CD4-positive, alpha-beta T cell treated with Interleukin-17A for 4 hours (primary cell): ENCODE measurements at regions not wholly inside any gene's neighbourhood (a gene's known extent, or its start where the extent isn't known, plus 50 kb on each side); places are given as distances from the start of the nearest gene placed in this dataset.

Experiments
- DNase-seq: peaks from one replicate; pipeline ENCODE4 v3.0.0-alpha.2; 2020; ENCODE audit warnings: mixed read lengths

DNA sequence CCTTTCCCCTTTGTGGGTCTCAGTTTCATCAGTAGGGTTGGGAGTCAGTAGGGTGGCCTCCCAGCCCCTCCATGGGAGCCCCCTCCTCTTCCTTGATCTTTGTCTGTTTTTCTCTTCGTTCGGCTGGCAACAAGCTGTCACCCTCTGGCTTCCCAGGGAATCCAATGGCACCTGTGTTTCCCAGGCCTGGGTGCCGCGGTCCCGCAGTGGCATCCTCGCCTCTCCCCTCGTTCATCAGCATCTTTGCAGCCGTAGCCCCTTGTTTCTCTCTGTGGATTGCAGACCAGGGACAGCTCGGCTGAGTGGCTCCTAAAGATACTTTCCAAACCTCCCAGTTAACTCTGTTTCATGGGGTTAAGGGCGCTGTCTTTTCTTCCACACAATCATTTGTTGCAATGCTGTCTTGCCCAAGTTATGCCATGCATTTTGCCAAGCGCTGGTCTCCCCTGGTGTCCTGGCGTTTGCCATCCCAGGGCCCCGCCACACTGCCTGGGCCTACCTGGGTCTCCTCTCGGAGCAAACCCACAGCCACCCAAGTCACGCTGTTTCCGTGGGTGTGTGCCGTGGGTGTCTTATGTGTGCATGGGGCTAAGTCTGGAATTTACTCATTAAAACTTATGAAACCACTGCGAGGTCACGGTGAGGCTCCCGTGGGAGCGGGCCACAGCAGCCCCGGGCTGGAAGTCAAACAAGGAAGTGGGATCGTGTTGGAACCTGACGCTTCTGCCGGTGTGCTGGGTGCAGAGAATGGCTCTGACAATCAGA, 189.4 kb upstream of the SHH start:
- DNase-seq: no peak

GRCh38 chr7:156000601-156001396, 188.5 kb upstream of the SHH start:
- DNase-seq: no peak

- DNase-seq: no peak
These were observed 187.6 kb upstream of the SHH start for GRCh38 chr7:155999631-156000489.

DNA sequence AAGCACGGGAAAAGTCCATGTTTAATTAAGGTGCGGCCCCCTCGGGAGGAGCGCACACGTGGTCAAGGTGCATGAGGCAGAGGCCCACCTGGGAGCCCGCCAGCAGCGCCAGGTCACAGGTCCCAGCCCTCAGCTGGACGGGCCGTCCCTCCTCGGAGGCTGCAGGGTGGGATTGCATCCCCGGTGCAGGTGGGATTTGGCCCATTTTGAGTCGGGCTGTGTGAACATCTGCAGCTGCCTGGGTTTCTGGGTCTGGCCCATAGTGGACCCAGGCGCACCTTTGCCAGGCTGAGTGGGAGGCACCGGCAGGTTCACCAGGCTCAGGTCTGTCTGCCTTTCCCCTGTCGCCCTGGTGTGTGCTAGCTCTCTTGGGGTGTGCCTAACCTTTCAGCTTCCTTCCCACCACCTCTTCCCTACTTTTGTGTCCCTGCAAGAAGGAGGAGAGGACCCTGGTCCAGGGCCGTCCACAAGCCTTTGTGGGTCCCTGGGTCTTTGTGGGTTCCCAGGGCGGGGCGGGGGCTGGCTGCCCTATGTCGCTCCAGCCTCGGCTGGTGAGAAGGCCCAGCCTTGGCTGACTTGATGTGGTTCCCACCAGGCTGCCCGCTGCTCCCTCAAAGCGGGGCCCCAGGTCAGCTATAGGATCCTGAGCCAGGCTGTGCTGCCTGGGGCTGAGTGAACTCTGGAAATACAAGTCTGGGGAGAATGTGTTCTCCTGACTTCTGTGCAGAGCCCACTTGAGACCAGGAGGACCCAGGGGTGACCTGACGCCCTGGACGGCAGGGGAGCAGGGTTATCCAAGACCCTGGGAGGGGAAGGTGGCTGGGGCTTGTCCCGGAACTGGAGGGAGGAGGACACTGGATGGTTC, 186.7 kb upstream of the SHH start:
- no peak for DNase-seq

- peak; percentile 17 for DNase-seq
These were observed 186.0 kb upstream of the SHH start for GRCh38 chr7:155998328-155998691.

DNA sequence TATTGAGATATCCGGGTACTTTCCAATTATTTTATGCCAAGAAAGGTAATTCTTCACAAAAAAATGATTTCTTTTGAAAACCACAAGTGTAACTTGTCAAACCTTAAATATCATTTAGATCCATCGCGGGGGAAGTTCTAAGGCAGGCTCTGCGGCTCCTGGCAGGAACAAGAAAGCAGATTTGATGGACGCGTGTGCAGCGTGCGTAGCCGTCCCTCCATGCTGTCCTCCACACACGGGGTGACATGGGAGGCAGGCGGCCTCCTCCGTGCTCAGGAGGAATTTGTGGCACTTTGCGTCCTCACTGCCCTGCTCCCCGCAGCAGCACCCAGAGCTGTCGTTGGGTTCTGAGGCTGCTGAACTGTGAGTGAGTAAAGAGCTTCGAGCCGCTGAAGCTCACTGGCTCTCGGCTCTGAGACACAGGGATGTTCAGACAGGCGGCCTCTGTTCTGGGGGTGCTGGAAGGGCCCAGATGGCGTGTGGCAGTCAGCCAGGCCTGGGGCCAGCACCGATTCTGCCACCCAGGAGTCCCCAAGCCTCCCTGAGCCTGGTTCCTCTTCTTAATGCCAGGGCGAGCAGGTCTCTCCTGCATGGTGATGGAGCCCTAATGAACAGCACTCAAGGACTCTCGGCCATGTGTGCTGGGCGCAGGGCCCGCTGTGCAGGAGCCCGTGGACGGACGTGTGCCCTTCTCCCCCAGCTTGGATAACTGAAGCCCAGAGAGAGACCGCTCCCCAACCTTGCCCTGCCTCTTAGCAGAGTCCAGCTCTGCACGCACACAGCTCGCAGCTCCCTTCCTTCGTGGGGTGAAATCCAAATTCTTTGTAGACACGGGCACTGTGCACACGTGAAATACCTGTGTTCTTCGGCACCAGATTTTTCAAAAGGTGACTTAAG, 185.4 kb upstream of the SHH start:
- no peak for DNase-seq

DNA sequence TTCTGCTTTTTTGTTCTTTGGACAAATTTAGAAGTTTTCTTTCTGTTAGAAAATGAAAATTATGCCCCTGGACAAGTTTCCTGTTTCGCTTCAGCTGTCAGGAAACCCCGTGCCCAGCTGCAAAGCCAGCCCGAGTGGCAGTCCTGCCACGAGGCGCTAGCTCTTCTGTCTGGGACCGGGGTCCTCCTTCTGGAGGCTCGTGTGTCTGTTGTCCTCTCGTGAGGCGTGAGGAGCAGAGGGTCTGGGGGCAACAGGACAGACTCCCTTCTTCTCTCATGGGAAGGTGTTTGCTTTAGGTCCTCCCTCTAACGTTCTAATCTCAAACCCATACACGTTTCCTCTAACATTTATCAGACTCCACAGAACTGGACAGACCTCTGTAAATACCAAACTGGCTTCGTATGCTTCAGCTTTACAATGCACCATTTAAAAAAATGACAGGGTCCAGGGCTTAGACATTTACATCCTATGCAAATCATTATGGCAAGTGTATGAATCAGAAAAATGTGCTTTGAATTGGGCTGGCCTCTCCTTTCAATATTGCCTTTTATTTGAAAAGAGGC, 184.5 kb upstream of the SHH start:
- DNase-seq: no peak

- no peak for DNase-seq
These were observed 182.9 kb upstream of the SHH start for GRCh38 chr7:155995183-155995612.

- DNase-seq: no peak
These were observed 182.1 kb upstream of the SHH start for GRCh38 chr7:155994279-155994811.

DNA sequence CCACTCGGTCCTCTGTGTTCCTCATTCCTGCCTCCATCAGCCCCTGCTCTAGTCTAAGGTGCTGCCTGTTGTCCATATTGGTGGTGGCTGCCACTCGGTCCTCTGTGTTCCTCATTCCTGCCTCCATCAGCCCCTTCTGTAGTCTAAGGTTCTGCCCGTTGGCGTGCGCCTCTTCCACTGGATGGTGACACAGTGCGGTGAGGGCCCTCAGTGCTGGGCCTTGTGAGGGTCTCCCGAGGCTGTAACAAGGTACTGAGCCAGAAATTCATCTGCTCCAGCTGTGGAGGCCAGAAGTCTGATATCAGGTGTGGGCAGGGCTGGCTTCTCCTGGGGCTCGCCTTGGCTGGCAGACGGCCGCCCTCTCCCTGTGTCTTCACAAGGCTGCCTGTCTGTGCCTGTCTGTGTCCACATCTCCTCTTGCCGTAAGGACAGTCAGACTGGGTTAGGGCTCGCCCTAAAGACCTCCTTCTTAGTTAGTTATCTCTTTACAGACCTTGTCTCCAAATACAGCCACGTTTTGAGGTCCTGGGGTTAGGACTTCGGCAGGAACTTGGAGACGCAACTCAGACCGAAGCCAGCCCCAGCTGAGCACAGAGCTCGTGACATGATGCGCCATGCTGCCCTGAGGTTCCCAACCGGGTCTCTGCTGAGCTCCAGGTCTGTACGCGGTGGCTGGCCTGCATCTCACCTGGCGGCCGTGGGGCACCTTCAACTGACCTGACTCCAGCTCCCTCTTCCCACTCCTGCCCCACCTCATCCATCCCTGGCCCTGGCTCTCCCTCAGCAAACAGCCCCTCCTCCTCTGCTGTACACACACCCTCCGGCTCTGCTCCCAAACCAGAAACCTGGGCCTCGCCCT, 181.4 kb upstream of the SHH start:
- DNase-seq: no peak

DNA sequence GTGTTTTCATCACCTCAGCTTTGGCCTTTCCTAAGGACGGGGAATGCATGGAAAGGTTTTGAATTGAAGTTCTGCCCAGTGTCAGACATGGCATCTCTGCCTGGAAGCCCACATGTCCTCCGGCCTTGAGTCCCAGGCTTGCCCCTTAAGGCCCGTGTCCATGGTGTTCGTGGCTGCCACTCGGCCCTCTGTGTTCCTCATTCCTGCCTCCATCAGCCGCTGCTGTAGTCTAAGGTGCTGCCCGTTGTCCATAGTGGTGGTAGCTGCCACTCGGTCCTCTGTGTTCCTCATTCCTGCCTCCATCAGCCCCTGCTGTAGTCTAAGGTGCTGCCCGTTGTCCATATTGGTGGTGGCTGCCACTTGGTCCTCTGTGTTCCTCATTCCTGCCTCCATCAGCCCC, 180.7 kb upstream of the SHH start:
- no peak for DNase-seq

GRCh38 chr7:155992538-155992937, 180.3 kb upstream of the SHH start:
- no peak for DNase-seq

DNA sequence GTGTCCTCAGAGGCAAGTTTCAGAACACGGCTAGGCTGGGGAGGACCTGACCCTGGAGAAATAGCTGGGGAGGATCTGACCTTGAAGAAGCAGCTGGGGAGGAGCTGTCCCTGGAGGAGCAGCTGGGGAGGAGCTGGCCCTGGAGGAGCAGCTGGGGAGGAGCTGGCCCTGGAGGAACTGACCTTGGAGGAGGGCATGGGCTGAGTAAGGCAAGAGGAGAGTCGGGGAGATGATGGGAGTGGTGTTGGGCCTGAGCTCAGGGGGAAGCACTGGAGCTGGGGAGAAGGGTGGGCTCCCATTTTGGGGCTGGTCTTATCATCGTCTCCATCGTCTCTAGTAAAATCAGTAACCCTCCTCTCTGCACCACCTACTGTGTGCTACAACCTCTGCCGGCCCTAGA, 179.8 kb upstream of the SHH start:
- no peak for DNase-seq

DNA sequence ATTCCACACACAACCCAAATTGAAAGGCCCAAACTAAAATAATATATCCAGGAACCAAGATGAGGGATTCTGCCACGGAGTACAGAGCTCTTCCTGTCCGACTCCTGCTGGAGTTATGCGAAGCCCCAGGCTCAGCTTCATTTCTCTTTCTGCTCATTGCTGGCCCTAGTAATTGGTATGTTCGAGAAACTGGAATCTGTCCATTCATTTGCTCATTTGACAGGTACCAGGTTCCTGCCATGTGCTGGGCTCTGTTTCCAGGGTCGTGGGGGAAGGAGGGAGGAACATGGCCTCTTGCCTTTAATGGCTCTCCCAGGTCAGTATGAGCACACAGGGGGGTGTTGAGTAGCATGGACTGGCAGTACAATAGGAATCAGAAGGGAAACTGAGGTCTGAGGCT, 179.2 kb upstream of the SHH start:
- no peak for DNase-seq

DNA sequence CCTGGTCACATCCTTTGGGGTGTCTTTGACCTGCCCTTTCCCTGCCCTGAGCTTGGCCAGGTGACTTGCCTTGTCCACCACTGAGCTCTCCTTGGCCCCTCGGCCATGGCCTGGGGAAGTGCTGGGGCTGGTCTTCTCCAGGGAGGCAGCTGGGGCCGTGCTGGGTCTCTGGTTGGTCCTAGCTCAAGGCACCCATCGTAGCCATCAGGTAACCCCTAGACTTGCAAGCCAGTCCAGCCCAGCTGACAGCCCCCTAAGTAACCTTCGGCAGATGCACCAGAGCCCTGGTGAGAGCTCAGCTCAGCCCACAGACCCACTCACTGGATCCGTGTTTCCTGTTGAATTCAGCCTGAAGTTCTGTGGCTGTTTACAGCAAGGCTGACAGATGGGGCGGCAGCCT, 176.2 kb upstream of the SHH start:
- no peak for DNase-seq

GRCh38 chr7:155987681-155988235, 175.5 kb upstream of the SHH start:
- no peak for DNase-seq

DNA sequence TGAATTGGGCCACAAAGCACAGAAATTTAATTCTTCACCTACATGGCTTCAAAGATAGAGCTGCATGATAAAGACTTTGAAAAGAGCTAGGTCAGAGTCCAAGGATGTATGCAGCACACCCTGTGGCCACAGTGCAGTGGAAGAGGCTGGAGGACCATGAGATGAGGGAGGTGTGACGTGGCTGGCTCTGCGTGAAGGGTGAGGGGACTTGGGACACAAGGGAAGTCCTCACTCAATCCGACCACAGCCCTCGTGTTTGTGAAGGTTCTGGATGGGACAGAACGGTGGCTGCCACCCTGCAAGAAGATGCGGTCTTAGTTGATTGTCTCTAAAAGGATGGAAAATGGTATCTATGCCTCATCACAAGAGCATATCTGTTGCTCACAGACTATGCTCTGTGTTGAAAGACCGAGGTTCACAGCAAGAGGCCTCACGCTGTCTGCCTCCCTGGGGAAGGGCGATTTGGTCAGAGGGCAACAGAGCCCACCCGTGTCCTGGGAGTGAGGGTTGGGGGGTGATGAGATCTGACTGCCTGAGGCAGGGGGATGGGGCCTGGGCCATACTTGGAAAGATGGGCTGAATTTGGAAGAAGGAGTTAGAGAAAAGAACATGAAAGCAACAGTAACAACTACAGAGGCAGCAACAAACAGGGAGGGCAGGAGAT, 174.4 kb upstream of the SHH start:
- DNase-seq: no peak

DNA sequence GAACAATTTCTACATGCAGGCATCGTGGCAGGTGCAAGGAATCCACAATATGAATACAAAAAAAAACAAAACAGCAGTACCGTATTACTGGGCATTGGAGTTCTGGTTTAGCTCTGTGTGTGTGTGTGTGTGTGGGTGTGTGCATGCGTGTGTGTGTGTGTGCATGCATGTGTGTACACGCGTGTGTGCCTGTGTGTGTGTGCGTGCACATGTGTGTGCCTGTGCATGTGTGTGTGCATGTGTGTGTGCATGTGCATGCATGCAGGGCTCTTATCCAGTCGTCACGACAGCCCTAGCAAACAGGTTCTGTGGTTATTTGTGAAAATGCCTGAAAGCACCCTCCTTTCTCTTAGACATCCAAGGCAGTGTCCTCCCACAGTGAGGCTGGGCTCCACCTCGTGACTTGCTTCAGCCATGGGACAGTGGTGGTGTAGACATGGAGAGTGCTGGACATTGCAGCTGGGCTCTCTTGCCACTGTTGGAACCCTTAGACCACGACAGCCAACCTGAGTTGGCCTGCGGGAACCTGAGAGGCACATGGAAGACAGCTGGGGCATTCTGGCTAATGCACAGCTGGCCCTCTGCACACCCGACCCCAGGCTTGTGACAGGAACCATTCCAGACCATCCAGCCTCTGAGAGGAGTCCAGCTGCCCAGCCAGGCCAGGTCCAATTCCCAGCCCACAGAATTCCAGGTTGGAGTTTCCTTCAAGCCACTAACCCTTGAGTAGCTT, 173.4 kb upstream of the SHH start:
- no peak for DNase-seq
